ENCODE measurements at regions not wholly inside any gene's neighbourhood (a gene's known extent, or its start where the extent isn't known, plus 50 kb on each side); places are given as distances from the start of the nearest gene placed in this dataset.

GRCh38 chr12:92002673-92003382, 142.8 kb downstream of the BTG1 start:
- Mint-ChIP-seq H3K9me3 (peaks cover 28% of the 10 kb centered on the region), H3K27ac (peak overlapping the region; percentile 14), H3K4me1 (peaks cover 28% of the 10 kb centered on the region), H3K36me3 (ENCODE audit: low read depth) (peaks cover 5% of the 10 kb centered on the region), H3K27me3 (ENCODE audit: low read depth, poor library complexity) (peaks cover 4% of the 10 kb centered on the region), H3K4me3 (no peak overlapping the region)
- DNase-seq, result no peak
- TF ChIP-seq CTCF (IDR thresholded peaks at IDR 0.05), result no peak

GRCh38 chr12:92002195-92002649, 143.4 kb downstream of the BTG1 start:
- H3K27ac Mint-ChIP-seq, result no peak overlapping the region
- no peak for TF ChIP-seq CTCF (IDR thresholded peaks at IDR 0.05)
- H3K9me3 Mint-ChIP-seq, result peaks cover 29% of the 10 kb centered on the region
- H3K4me1 Mint-ChIP-seq, result peaks cover 24% of the 10 kb centered on the region
- H3K36me3 Mint-ChIP-seq (ENCODE audit: low read depth), result peaks cover 5% of the 10 kb centered on the region
- peaks cover 4% of the 10 kb centered on the region for H3K27me3 Mint-ChIP-seq (ENCODE audit: low read depth, poor library complexity)
- H3K4me3 Mint-ChIP-seq, result no peak overlapping the region
- no peak for DNase-seq

GRCh38 chr12:92000597-92000996, 145.0 kb downstream of the BTG1 start:
- H3K4me1 Mint-ChIP-seq, result peaks cover 24% of the 10 kb centered on the region
- peaks cover 29% of the 10 kb centered on the region for H3K9me3 Mint-ChIP-seq
- peaks cover 4% of the 10 kb centered on the region for H3K27me3 Mint-ChIP-seq (ENCODE audit: low read depth, poor library complexity)
- no peak for DNase-seq
- no peak for TF ChIP-seq CTCF (IDR thresholded peaks at IDR 0.05)
- H3K36me3 Mint-ChIP-seq (ENCODE audit: low read depth), result peaks cover 5% of the 10 kb centered on the region
- no peak overlapping the region for H3K4me3 Mint-ChIP-seq
- H3K27ac Mint-ChIP-seq, result no peak overlapping the region

- Mint-ChIP-seq H3K27me3 (ENCODE audit: low read depth, poor library complexity) (peaks cover 4% of the 10 kb centered on the region), H3K27ac (no peak overlapping the region), H3K4me3 (no peak overlapping the region), H3K9me3 (peaks cover 29% of the 10 kb centered on the region), H3K4me1 (peaks cover 24% of the 10 kb centered on the region), H3K36me3 (ENCODE audit: low read depth) (peaks cover 5% of the 10 kb centered on the region)
- no peak for TF ChIP-seq CTCF (IDR thresholded peaks at IDR 0.05)
- DNase-seq, result no peak
Observed at GRCh38 chr12:91999823-92000222, 145.8 kb downstream of the BTG1 start.

GRCh38 chr12:91998316-91998715, 147.3 kb downstream of the BTG1 start:
- TF ChIP-seq CTCF (IDR thresholded peaks at IDR 0.05), result no peak
- H3K27me3 Mint-ChIP-seq (ENCODE audit: low read depth, poor library complexity), result peaks cover 4% of the 10 kb centered on the region
- peaks cover 5% of the 10 kb centered on the region for H3K36me3 Mint-ChIP-seq (ENCODE audit: low read depth)
- H3K9me3 Mint-ChIP-seq, result peaks cover 29% of the 10 kb centered on the region
- H3K27ac Mint-ChIP-seq, result no peak overlapping the region
- H3K4me1 Mint-ChIP-seq, result peaks cover 12% of the 10 kb centered on the region
- DNase-seq, result no peak
- H3K4me3 Mint-ChIP-seq, result no peak overlapping the region

- Mint-ChIP-seq H3K9me3 (peaks cover 14% of the 10 kb centered on the region), H3K27ac (no peak overlapping the region), H3K36me3 (ENCODE audit: low read depth) (no peaks in the 10 kb centered on the region), H3K27me3 (ENCODE audit: low read depth, poor library complexity) (no peaks in the 10 kb centered on the region), H3K4me1 (no peaks in the 10 kb centered on the region), H3K4me3 (no peak overlapping the region)
- TF ChIP-seq CTCF (IDR thresholded peaks at IDR 0.05), result no peak
- DNase-seq, result no peak
Observed at GRCh38 chr12:91994208-91994797, 151.3 kb downstream of the BTG1 start.

All from nephron progenitor cell (in vitro differentiated cells).